Pancreas (tissue), 10 donors: ENCODE measurements at regions not wholly inside any gene's neighbourhood (a gene's known extent, or its start where the extent isn't known, plus 50 kb on each side); places are given as distances from the start of the nearest gene placed in this dataset.

Source experiments
- ATAC-seq, 4 donors: fragments of 200-7000 bp; cut with Tn5 transposase; one replicate each; pipeline versions ENCODE4 v1.8.0 to v1.9.1; 2020; ENCODE audit warnings: mild to moderate bottlenecking in 4 of 4, moderate library complexity in 4 of 4
- DNase-seq, 6 donors: peaks; one replicate each; pipeline ENCODE4 v3.0.0-alpha.2; 2020
- FAIRE-seq: peaks from 2 replicates; lab custom pipeline; 2012; peaks lifted over from hg19 to GRCh38; lab: Jason Lieb, UNC
- H3K27ac ChIP-seq, 4 donors: fragments of 200-600 bp; sonication (generic); 1 replicate in 3 of 4; 2 replicates in 1 of 4; pipeline versions ENCODE4 v1.5.0 to v1.8.0; 2020
- H3K27me3 ChIP-seq, 4 donors: fragments of 200-600 bp; one replicate each; pipeline ENCODE4 v1.8.0; 2021
- H3K36me3 ChIP-seq, 3 donors: fragments of 200-600 bp; sonication (generic) in 1 of 3; one replicate each; pipeline versions ENCODE4 v1.5.0 to v1.8.0; 2020 to 2021
- H3K4me1 ChIP-seq, 3 donors: fragments of 200-600 bp; one replicate each; pipeline ENCODE4 v1.8.0; 2021
- H3K4me3 ChIP-seq, 4 donors: fragments of 200-600 bp; sonication (generic) in 2 of 4; one replicate each; pipeline versions ENCODE4 v1.5.0 to v1.8.0; 2020 to 2021
- H3K9me3 ChIP-seq, 4 donors: fragments of 200-600 bp; one replicate each; pipeline ENCODE4 v1.8.0; 2021
- WGBS, 2 donors: extraction: QIAGEN DNeasy Blood & Tissue Kit; methylation state at CpG; one replicate each; pipeline ENCODE4 v1.1.7; 2013; 5-methylcytosine and 5-hydroxymethylcytosine counted together
- intact Hi-C, 3 donors: fragments of 100-400 bp; cut with DNase I; formaldehyde crosslinking; loops; one replicate each; pipeline versions ENCODE4 v1.11.1 to v1.14.2; 2022
- TF ChIP-seq, protein P1 (sequence below), 4 donors: fragments of 200-600 bp; sonication (generic) in 3 of 4; IDR thresholded peaks; one replicate each; pipeline versions ENCODE4 v1.5.0 to v1.8.0; 2021; ENCODE audit warnings: antibody characterized with exemption in 4 of 4
- donor health status: healthy with polysubstance abuse.
- donor health status: DM: no; HTN: no; CAD: no; lungs with moderate emphysema.
- donor health status: DM: no; HTN: no; CAD: no.
- donor health status: control.
- donor health status: control.
- donor health status: Bipolar disorder and iron deficiency.
- donor health status: DM: yes; HTN: yes; CAD: no.
- donor health status: DM: no; HTN: no; CAD: no.
- donor health status: DM: no; HTN: no; CAD: no.
- donor health status: DM: yes; HTN: yes; CAD: no.

DNA sequence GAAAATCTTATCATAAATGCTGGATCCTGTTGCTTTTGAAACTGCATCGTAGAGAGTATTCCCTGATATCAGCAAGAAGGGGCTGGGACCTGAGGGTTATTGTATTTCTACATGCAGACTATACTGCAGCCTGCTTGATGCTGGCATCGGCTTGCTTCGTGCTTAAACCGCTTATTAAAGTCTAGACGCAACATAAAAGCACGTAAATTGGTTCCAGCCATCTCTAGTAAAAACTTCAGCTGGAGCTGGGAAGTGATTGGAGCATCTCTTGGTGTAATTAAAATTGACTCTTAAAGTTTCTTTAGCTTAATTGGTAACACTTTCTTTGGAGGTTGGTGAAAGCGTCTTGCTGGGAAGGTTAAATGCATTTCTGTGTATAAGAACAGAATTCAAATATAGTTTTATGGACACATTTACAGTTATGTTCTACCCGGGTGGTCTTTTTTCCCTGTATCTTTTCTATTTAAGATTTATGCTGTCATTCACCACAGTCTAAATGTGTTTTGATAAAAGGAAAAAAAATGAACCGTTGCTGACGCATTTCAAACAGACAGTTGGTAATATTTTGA lies 139.0 kb upstream of the JAG1 start:
- Histone ChIP-seq H3K4me3 (no peak overlapping the region), H3K9me3 (no peaks in the 10 kb centered on the region), H3K36me3 (no peaks in the 10 kb centered on the region), H3K27me3 (no peaks in the 10 kb centered on the region), H3K27ac (no peak overlapping the region), H3K4me1 (no peaks in the 10 kb centered on the region)
- DNase-seq, result no peak
- 91% methylated on average over 10 of the region's 10 CpGs for WGBS, 2 donors
- intact Hi-C loops, result no loop called here
- TF ChIP-seq, protein P1, sequence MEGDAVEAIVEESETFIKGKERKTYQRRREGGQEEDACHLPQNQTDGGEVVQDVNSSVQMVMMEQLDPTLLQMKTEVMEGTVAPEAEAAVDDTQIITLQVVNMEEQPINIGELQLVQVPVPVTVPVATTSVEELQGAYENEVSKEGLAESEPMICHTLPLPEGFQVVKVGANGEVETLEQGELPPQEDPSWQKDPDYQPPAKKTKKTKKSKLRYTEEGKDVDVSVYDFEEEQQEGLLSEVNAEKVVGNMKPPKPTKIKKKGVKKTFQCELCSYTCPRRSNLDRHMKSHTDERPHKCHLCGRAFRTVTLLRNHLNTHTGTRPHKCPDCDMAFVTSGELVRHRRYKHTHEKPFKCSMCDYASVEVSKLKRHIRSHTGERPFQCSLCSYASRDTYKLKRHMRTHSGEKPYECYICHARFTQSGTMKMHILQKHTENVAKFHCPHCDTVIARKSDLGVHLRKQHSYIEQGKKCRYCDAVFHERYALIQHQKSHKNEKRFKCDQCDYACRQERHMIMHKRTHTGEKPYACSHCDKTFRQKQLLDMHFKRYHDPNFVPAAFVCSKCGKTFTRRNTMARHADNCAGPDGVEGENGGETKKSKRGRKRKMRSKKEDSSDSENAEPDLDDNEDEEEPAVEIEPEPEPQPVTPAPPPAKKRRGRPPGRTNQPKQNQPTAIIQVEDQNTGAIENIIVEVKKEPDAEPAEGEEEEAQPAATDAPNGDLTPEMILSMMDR (IDR thresholded peaks at IDR 0.05), result no peak
- no peak for FAIRE-seq
- no peak for ATAC-seq

DNA sequence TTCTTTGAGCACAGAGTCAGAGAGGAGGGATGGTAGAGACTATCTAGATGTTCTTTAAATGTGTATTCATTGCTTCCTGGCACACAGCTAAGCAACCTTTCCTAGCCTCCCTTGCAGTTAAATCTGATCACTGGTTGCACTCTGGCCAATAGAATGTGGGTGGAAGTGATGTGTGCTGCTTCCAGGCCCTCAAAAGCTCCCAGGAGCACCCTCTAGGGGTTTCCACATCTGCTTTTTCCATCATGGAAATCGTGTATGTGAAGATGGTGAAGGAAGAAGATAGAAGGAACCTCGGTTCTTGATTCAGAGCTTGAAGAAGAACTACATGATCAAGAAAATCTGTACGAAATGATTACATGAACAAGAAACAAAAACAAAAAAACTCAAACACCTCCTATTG lies 149.8 kb upstream of the JAG1 start:
- no peaks in the 10 kb centered on the region for H3K27me3 ChIP-seq
- ATAC-seq, result peak in 1 of 4 donors; percentile 41
- intact Hi-C loops, result no loop called here
- H3K36me3 ChIP-seq, result no peaks in the 10 kb centered on the region
- TF ChIP-seq, protein P1 (IDR thresholded peaks at IDR 0.05), result no peak
- no peak overlapping the region for H3K27ac ChIP-seq
- no peaks in the 10 kb centered on the region for H3K4me1 ChIP-seq
- no peak overlapping the region for H3K4me3 ChIP-seq
- no peaks in the 10 kb centered on the region for H3K9me3 ChIP-seq
- DNase-seq, result no peak
- FAIRE-seq, result no peak
- WGBS, 2 donors, result 78 to 84% methylated on average over 3 of the region's 3 CpGs

DNA sequence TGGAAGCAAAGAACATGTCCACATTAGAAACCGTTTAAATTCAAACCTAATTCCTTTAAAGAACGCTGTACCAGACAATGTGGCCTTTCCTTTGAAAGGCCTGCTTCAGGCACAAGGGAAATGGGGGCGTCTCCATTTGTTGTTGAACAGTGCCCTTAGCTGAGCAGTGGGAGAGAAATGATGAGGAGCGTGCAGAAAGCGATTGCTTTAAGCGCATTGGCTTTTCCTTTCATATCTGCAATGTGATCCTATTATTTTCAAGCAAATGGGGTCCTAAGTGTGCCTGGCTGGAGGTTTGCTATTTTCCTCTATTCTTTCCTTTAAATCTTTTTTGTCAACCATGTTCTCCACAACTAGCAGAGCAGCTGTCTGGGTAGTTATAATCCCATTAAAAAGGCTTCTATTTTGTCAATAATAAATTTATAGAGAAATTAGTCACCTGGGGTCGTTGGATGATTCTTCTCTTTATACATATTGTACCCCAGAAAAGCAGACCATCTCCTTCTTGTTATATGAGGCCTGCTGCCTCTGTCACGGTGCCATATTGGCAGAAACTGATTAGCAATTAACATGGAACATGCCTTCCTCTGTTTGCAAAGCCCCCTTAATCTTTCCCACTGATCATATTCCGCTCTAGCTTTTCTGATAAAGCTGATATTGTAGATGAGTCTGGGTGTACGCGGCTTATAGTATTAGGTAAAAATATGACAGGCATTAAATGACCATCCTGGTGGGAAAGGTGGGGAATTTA lies 151.1 kb upstream of the JAG1 start:
- no peak for DNase-seq
- no peak for FAIRE-seq
- WGBS, 2 donors, result 85 to 87% methylated on average over 11 of the region's 11 CpGs
- H3K4me1 ChIP-seq, result no peaks in the 10 kb centered on the region
- intact Hi-C loops, result no loop called here
- H3K4me3 ChIP-seq, result no peak overlapping the region
- TF ChIP-seq, protein P1 (IDR thresholded peaks at IDR 0.05), result no peak
- no peak for ATAC-seq
- no peaks in the 10 kb centered on the region for H3K36me3 ChIP-seq
- H3K9me3 ChIP-seq, result no peaks in the 10 kb centered on the region
- no peak overlapping the region for H3K27ac ChIP-seq
- H3K27me3 ChIP-seq, result no peaks in the 10 kb centered on the region

DNA sequence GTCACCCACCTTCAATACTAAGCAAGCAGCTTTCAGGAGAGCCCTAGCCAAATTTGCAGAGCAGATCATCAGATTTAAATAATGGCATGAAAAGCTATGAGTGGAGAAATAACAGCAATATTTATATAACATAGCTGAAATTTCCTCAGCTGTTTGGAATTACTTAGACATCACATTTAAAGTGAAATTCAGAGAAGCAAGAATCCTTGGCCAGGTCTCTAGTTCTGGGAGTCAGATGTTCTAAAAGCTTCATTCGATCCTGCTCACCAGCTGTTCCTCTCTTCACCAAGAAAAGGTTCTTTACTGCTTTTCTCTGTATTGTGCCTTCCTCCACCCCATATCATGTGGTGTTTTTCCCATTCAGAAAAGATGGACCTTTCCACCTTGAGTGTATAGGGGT lies 152.3 kb upstream of the JAG1 start:
- TF ChIP-seq, protein P1 (IDR thresholded peaks at IDR 0.05), result no peak
- no peaks in the 10 kb centered on the region for H3K36me3 ChIP-seq
- H3K27ac ChIP-seq, result no peak overlapping the region
- no peak overlapping the region for H3K4me3 ChIP-seq
- H3K9me3 ChIP-seq, result no peaks in the 10 kb centered on the region
- no peaks in the 10 kb centered on the region for H3K4me1 ChIP-seq
- no peaks in the 10 kb centered on the region for H3K27me3 ChIP-seq
- intact Hi-C loops, result no loop called here
- ATAC-seq, result no peak
- WGBS, 2 donors, result 74 to 88% methylated on average over 1 of the region's 1 CpG
- DNase-seq, result no peak
- no peak for FAIRE-seq

DNA sequence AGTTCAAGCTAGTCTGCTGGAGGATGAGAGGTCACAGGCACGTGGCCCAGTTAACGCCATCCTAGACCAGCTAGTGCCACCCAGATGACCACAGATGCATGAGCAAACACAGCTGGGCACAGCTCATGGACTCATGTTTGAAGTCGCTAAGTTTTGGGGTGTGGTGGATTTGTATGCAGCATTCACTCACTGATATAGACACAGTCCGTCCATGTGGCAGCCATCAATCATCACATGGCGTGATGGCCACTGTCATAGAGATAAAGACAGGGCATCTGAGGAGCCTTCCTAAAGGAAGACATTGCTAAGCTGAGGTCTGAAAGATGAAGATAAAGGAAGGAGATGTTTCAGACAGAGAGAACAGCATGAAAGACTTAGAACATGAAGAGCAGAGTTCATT lies 154.4 kb upstream of the JAG1 start:
- intact Hi-C loops, result no loop called here
- Histone ChIP-seq H3K27ac (no peak overlapping the region), H3K36me3 (no peaks in the 10 kb centered on the region), H3K9me3 (no peaks in the 10 kb centered on the region), H3K4me1 (no peaks in the 10 kb centered on the region), H3K27me3 (no peaks in the 10 kb centered on the region), H3K4me3 (no peak overlapping the region)
- ATAC-seq (no peak), FAIRE-seq (no peak), DNase-seq (no peak)
- WGBS, 2 donors, result 81 to 85% methylated on average over 5 of the region's 5 CpGs
- TF ChIP-seq, protein P1 (IDR thresholded peaks at IDR 0.05), result no peak
